DND-41 (cell line): ENCODE measurements at regions not wholly inside any gene's neighbourhood (a gene's known extent, or its start where the extent isn't known, plus 50 kb on each side); places are given as distances from the start of the nearest gene placed in this dataset.

Experiments used
- EZH2 ChIP-seq: IDR thresholded peaks from 3 replicates; pipeline ENCODE4 v1.6.1; 2012; ENCODE audit warnings: borderline replicate concordance, low read depth, mild to moderate bottlenecking, moderate library complexity, low read length, inconsistent platforms; ENCODE audit not compliant: severe bottlenecking
- TF ChIP-seq, protein P1 (sequence below): IDR thresholded peaks from 2 replicates; pipeline ENCODE4 v1.5.1; 2012; ENCODE audit warnings: borderline replicate concordance, low read length, moderate library complexity, mild to moderate bottlenecking; ENCODE audit not compliant: poor library complexity, severe bottlenecking; ENCODE audit errors: extremely low read depth

DNA sequence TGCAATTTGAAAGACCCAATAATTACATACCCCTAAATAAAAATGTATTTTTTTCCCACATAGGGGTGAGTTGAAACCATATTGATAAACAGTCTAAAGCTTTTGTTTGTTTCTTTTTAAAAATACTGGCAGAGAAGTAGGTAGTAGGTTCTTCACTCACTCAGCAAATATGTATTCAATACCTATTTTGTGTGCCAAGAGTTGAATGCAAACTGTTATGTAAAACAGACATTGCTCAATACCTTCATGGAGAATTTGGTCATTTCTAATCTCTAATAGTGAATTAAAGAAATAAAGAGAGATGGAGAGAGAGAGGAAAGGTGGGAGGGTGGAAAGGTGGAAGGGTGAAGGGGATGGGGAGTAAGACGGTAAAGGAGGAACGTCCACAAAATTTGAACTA is 589.9 kb upstream of the GNPDA2 start:
- no peak for TF ChIP-seq EZH2
- TF ChIP-seq, protein P1, sequence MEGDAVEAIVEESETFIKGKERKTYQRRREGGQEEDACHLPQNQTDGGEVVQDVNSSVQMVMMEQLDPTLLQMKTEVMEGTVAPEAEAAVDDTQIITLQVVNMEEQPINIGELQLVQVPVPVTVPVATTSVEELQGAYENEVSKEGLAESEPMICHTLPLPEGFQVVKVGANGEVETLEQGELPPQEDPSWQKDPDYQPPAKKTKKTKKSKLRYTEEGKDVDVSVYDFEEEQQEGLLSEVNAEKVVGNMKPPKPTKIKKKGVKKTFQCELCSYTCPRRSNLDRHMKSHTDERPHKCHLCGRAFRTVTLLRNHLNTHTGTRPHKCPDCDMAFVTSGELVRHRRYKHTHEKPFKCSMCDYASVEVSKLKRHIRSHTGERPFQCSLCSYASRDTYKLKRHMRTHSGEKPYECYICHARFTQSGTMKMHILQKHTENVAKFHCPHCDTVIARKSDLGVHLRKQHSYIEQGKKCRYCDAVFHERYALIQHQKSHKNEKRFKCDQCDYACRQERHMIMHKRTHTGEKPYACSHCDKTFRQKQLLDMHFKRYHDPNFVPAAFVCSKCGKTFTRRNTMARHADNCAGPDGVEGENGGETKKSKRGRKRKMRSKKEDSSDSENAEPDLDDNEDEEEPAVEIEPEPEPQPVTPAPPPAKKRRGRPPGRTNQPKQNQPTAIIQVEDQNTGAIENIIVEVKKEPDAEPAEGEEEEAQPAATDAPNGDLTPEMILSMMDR: no peak
